Mesendoderm (in vitro differentiated cells): ENCODE measurements at regions not wholly inside any gene's neighbourhood (a gene's known extent, or its start where the extent isn't known, plus 50 kb on each side); places are given as distances from the start of the nearest gene placed in this dataset.

Source experiments
- DNase-seq: peaks from one replicate; pipeline ENCODE4 v3.0.0; 2013
- H2AK5ac ChIP-seq: 2 replicates; pipeline ENCODE4 v1.6.1; 2013; ENCODE audit warnings: low read length, inconsistent platforms
- H2BK120ac ChIP-seq: 2 replicates; pipeline ENCODE4 v1.6.1; 2013; ENCODE audit warnings: low read depth, mild to moderate bottlenecking, low read length, moderate library complexity, mixed read lengths
- H2BK15ac ChIP-seq: replicated peaks from 2 replicates; pipeline ENCODE4 v1.6.1; 2013; ENCODE audit warnings: low read depth, mild to moderate bottlenecking, moderate library complexity
- H2BK5ac ChIP-seq: 2 replicates; pipeline ENCODE4 v1.6.1; 2013; ENCODE audit warnings: low read length, inconsistent platforms
- H3K18ac ChIP-seq: 2 replicates; pipeline ENCODE4 v1.6.1; 2013; ENCODE audit warnings: mild to moderate bottlenecking, low read length, mixed read lengths
- H3K23ac ChIP-seq: one replicate; pipeline ENCODE4 v1.6.1; 2013; ENCODE audit warnings: low read length
- H3K27ac ChIP-seq: 2 replicates; pipeline ENCODE4 v1.5.1; 2013; ENCODE audit warnings: low read depth, mild to moderate bottlenecking, inconsistent platforms, low read length, moderate library complexity
- H3K27me3 ChIP-seq: 2 replicates; pipeline ENCODE4 v1.6.1; 2013; ENCODE audit warnings: low read length, control low read depth, mild to moderate bottlenecking, inconsistent platforms; ENCODE audit not compliant: insufficient read depth, poor library complexity
- H3K36me3 ChIP-seq: 2 replicates; pipeline ENCODE4 v1.6.1; 2013; ENCODE audit warnings: low read length, inconsistent platforms; ENCODE audit not compliant: control insufficient read depth, insufficient read depth
- H3K4ac ChIP-seq: one replicate; pipeline ENCODE4 v1.6.1; 2013; ENCODE audit warnings: low read depth, mild to moderate bottlenecking, low read length, moderate library complexity
- H3K4me1 ChIP-seq: 2 replicates; pipeline ENCODE4 v1.6.1; 2013; ENCODE audit warnings: low read depth, low read length, inconsistent platforms; ENCODE audit not compliant: control insufficient read depth
- H3K4me2 ChIP-seq: 2 replicates; pipeline ENCODE4 v1.6.1; 2013; ENCODE audit warnings: low read length
- H3K4me3 ChIP-seq: 2 replicates; pipeline ENCODE4 v1.5.1; 2013; ENCODE audit warnings: mild to moderate bottlenecking, low read length
- H3K56ac ChIP-seq: one replicate; pipeline ENCODE4 v1.6.1; 2013; ENCODE audit warnings: low read length
- H3K79me1 ChIP-seq: 2 replicates; pipeline ENCODE4 v1.6.1; 2013; ENCODE audit warnings: low read length, inconsistent platforms
- H3K79me2 ChIP-seq: 2 replicates; pipeline ENCODE4 v1.6.1; 2013; ENCODE audit warnings: mild to moderate bottlenecking, low read length; ENCODE audit not compliant: control insufficient read depth, insufficient read depth
- H3K9ac ChIP-seq: 2 replicates; pipeline ENCODE4 v1.6.1; 2013; ENCODE audit warnings: low read length, inconsistent platforms
- H4K5ac ChIP-seq: one replicate; pipeline ENCODE4 v1.6.1; 2013; ENCODE audit warnings: low read length
- H4K8ac ChIP-seq: one replicate; pipeline ENCODE4 v1.6.1; 2013; ENCODE audit warnings: low read depth, mild to moderate bottlenecking, control low read depth, low read length, moderate library complexity
- WGBS: extraction: QIAGEN DNeasy Blood & Tissue Kit; methylation state at CpG from one replicate; pipeline ENCODE4 v1.1.7; 2013; ENCODE audit warnings: low lambda C conversion rate, missing lambda C conversion rate; ENCODE audit not compliant: insufficient coverage; ENCODE audit errors: extremely low coverage; 5-methylcytosine and 5-hydroxymethylcytosine counted together

GRCh38 chr20:52524861-52525260 lies 333.3 kb upstream of the ZFP64 start:
- Histone ChIP-seq H3K27ac (no peak overlapping the region), H3K4me3 (no peak overlapping the region), H3K56ac (no peak overlapping the region), H3K79me2 (no peaks in the 10 kb centered on the region), H3K4me1 (no peaks in the 10 kb centered on the region), H3K9ac (no peak overlapping the region), H3K27me3 (no peaks in the 10 kb centered on the region), H2AK5ac (no peak overlapping the region), H3K4ac (no peak overlapping the region), H2BK5ac (no peak overlapping the region), H3K36me3 (no peaks in the 10 kb centered on the region), H3K18ac (no peak overlapping the region), H3K79me1 (no peaks in the 10 kb centered on the region), H4K5ac (no peak overlapping the region), H3K4me2 (no peak overlapping the region), H2BK120ac (no peak overlapping the region), H2BK15ac (no peak overlapping the region), H3K23ac (no peak overlapping the region), H4K8ac (no peak overlapping the region)
- no CpG with 5 or more reads among the region's 2 CpGs for WGBS
- DNase-seq, result no peak

GRCh38 chr20:52518735-52519134 lies 327.2 kb upstream of the ZFP64 start:
- Histone ChIP-seq H3K79me1 (no peaks in the 10 kb centered on the region), H2BK5ac (no peak overlapping the region), H3K4me2 (no peak overlapping the region), H3K9ac (no peak overlapping the region), H4K8ac (no peak overlapping the region), H3K56ac (no peak overlapping the region), H3K36me3 (no peaks in the 10 kb centered on the region), H2AK5ac (no peak overlapping the region), H3K4me1 (no peaks in the 10 kb centered on the region), H4K5ac (no peak overlapping the region), H3K27me3 (no peaks in the 10 kb centered on the region), H2BK15ac (no peak overlapping the region), H3K79me2 (no peaks in the 10 kb centered on the region), H2BK120ac (no peak overlapping the region), H3K4ac (no peak overlapping the region), H3K27ac (no peak overlapping the region), H3K23ac (no peak overlapping the region), H3K4me3 (no peak overlapping the region), H3K18ac (no peak overlapping the region)
- DNase-seq, result no peak
- no CpG with 5 or more reads among the region's 3 CpGs for WGBS

- Histone ChIP-seq H3K79me2 (no peaks in the 10 kb centered on the region), H2AK5ac (no peak overlapping the region), H3K56ac (no peak overlapping the region), H3K79me1 (no peaks in the 10 kb centered on the region), H3K23ac (no peak overlapping the region), H3K36me3 (no peaks in the 10 kb centered on the region), H2BK15ac (no peak overlapping the region), H4K8ac (no peak overlapping the region), H3K4me3 (no peak overlapping the region), H3K27ac (no peak overlapping the region), H3K27me3 (no peaks in the 10 kb centered on the region), H2BK120ac (no peak overlapping the region), H3K4ac (no peak overlapping the region), H3K9ac (no peak overlapping the region), H2BK5ac (no peak overlapping the region), H3K4me2 (no peak overlapping the region), H3K4me1 (no peaks in the 10 kb centered on the region), H4K5ac (no peak overlapping the region), H3K18ac (no peak overlapping the region)
- WGBS, result no CpG with 5 or more reads among the region's 2 CpGs
- DNase-seq, result no peak
These were observed 324.3 kb upstream of the ZFP64 start for GRCh38 chr20:52515877-52516276.

GRCh38 chr20:52500157-52500556 lies 308.6 kb upstream of the ZFP64 start:
- H3K4me3 ChIP-seq, result no peak overlapping the region
- DNase-seq, result no peak
- no peak overlapping the region for H3K27ac ChIP-seq

GRCh38 chr20:52497731-52498130 lies 306.2 kb upstream of the ZFP64 start:
- no peaks in the 10 kb centered on the region for H3K4me1 ChIP-seq

More at GRCh38 chr20:52500157-52500556, 308.6 kb upstream of the ZFP64 start:
- Histone ChIP-seq H3K4ac (no peak overlapping the region), H3K9ac (no peak overlapping the region), H3K4me1 (no peaks in the 10 kb centered on the region), H3K18ac (no peak overlapping the region), H3K36me3 (no peaks in the 10 kb centered on the region), H3K79me2 (no peaks in the 10 kb centered on the region), H3K56ac (no peak overlapping the region), H3K27me3 (no peaks in the 10 kb centered on the region), H2BK15ac (no peak overlapping the region), H4K8ac (no peak overlapping the region), H4K5ac (no peak overlapping the region), H3K79me1 (no peaks in the 10 kb centered on the region), H2BK120ac (no peak overlapping the region), H2BK5ac (no peak overlapping the region), H3K23ac (no peak overlapping the region), H3K4me2 (no peak overlapping the region), H2AK5ac (no peak overlapping the region)
- no CpG with 5 or more reads among the region's 4 CpGs for WGBS

GRCh38 chr20:52496191-52496590 lies 304.6 kb upstream of the ZFP64 start:
- Histone ChIP-seq H2BK5ac (no peak overlapping the region), H3K4me3 (no peak overlapping the region), H3K23ac (no peak overlapping the region), H3K4me2 (no peak overlapping the region), H2BK120ac (no peak overlapping the region), H3K36me3 (no peaks in the 10 kb centered on the region), H3K18ac (no peak overlapping the region), H3K79me1 (no peaks in the 10 kb centered on the region), H3K9ac (no peak overlapping the region), H3K56ac (no peak overlapping the region), H2BK15ac (no peak overlapping the region), H4K5ac (no peak overlapping the region), H3K79me2 (no peaks in the 10 kb centered on the region), H3K4me1 (no peaks in the 10 kb centered on the region), H3K27ac (no peak overlapping the region), H3K4ac (no peak overlapping the region), H3K27me3 (no peaks in the 10 kb centered on the region), H2AK5ac (no peak overlapping the region), H4K8ac (no peak overlapping the region)
- no peak for DNase-seq
- no CpG with 5 or more reads among the region's 3 CpGs for WGBS

More at GRCh38 chr20:52497731-52498130, 306.2 kb upstream of the ZFP64 start:
- Histone ChIP-seq H3K23ac (no peak overlapping the region), H2BK120ac (no peak overlapping the region), H3K9ac (no peak overlapping the region), H3K4ac (no peak overlapping the region), H2BK15ac (no peak overlapping the region), H3K79me2 (no peaks in the 10 kb centered on the region), H3K27ac (no peak overlapping the region), H3K27me3 (no peaks in the 10 kb centered on the region), H3K36me3 (no peaks in the 10 kb centered on the region), H2AK5ac (no peak overlapping the region), H3K56ac (no peak overlapping the region), H2BK5ac (no peak overlapping the region), H3K4me2 (no peak overlapping the region), H4K5ac (no peak overlapping the region), H3K18ac (no peak overlapping the region), H3K4me3 (no peak overlapping the region), H3K79me1 (no peaks in the 10 kb centered on the region), H4K8ac (no peak overlapping the region)
- DNase-seq, result no peak
- WGBS, result no CpG with 5 or more reads among the region's 3 CpGs
